CD8-positive, alpha-beta memory T cell (primary cell): ENCODE measurements at regions not wholly inside any gene's neighbourhood (a gene's known extent, or its start where the extent isn't known, plus 50 kb on each side); places are given as distances from the start of the nearest gene placed in this dataset.
"Not testable (repeated sequence)": the region's sequence is repeated elsewhere in the genome, so short reads cannot be mapped to it uniquely, and the experiment has no call there.

Experiments
- CTCF ChIA-PET: fragments of 350-600 bp; sonication (Branson Sonifier 250); formaldehyde crosslinking; loops from one replicate; lab custom pipeline; 2021; ENCODE audit warnings: antibody characterized with exemption; lab: Charles Lee
- POLR2A ChIA-PET: fragments of 350-600 bp; sonication (Branson Sonifier 250); formaldehyde crosslinking; loops from one replicate; lab custom pipeline; 2021; ENCODE audit warnings: antibody characterized with exemption; lab: Charles Lee
- DNase-seq, 5 donors: peaks; one replicate each; pipeline versions ENCODE4 v3.0.0 to v3.0.0-alpha.2; 2020 to 2022; ENCODE audit warnings: mixed read lengths in 1 of 5
- H3K27ac ChIP-seq: one replicate; pipeline ENCODE4 v1.7.0; 2013; ENCODE audit warnings: low read depth, mild to moderate bottlenecking, low read length, moderate library complexity
- H3K27me3 ChIP-seq: 2 replicates; pipeline ENCODE4 v1.7.0; 2013; ENCODE audit warnings: low read length, mild to moderate bottlenecking; ENCODE audit not compliant: insufficient read depth, poor library complexity, severe bottlenecking
- H3K36me3 ChIP-seq: 2 replicates; pipeline ENCODE4 v1.7.0; 2013; ENCODE audit warnings: mild to moderate bottlenecking, low read length, moderate library complexity; ENCODE audit not compliant: insufficient read depth
- H3K4me1 ChIP-seq: 2 replicates; pipeline ENCODE4 v1.7.0; 2013; ENCODE audit warnings: mild to moderate bottlenecking, low read length, moderate library complexity; ENCODE audit not compliant: insufficient read depth
- H3K4me3 ChIP-seq: 2 replicates; pipeline ENCODE4 v1.7.0; 2013; ENCODE audit warnings: mild to moderate bottlenecking, low read length
- H3K9me3 ChIP-seq: 2 replicates; pipeline ENCODE4 v1.7.0; 2013; ENCODE audit warnings: mild to moderate bottlenecking, low read length
- H3K27ac Mint-ChIP-seq, 8 donors: one replicate each; pipeline ENCODE4 v1.8.0; 2020 to 2021; ENCODE audit warnings: mixed read lengths in 8 of 8, mild to moderate bottlenecking in 6 of 8, inconsistent platforms in 3 of 8, moderate library complexity in 3 of 8
- H3K27me3 Mint-ChIP-seq, 2 donors: one replicate each; pipeline ENCODE4 v1.8.0; 2020 to 2021; ENCODE audit warnings: mixed read lengths in 2 of 2, mild to moderate bottlenecking in 1 of 2, moderate library complexity in 1 of 2
- H3K36me3 Mint-ChIP-seq, 3 donors: one replicate each; pipeline ENCODE4 v1.8.0; 2020 to 2021; ENCODE audit warnings: mixed read lengths in 3 of 3, inconsistent platforms in 1 of 3, mild to moderate bottlenecking in 1 of 3
- H3K4me1 Mint-ChIP-seq, 3 donors: one replicate each; pipeline ENCODE4 v1.8.0; 2020 to 2021; ENCODE audit warnings: mixed read lengths in 3 of 3, inconsistent platforms in 1 of 3, mild to moderate bottlenecking in 1 of 3
- H3K4me3 Mint-ChIP-seq, 7 donors: one replicate each; pipeline ENCODE4 v1.8.0; 2020 to 2021; ENCODE audit warnings: mixed read lengths in 7 of 7, mild to moderate bottlenecking in 6 of 7, moderate library complexity in 4 of 7, inconsistent platforms in 2 of 7
- H3K9me3 Mint-ChIP-seq, 5 donors: one replicate each; pipeline ENCODE4 v1.8.0; 2020 to 2022; ENCODE audit warnings: mixed read lengths in 5 of 5, mild to moderate bottlenecking in 3 of 5, moderate library complexity in 2 of 5, inconsistent platforms in 1 of 5

DNA sequence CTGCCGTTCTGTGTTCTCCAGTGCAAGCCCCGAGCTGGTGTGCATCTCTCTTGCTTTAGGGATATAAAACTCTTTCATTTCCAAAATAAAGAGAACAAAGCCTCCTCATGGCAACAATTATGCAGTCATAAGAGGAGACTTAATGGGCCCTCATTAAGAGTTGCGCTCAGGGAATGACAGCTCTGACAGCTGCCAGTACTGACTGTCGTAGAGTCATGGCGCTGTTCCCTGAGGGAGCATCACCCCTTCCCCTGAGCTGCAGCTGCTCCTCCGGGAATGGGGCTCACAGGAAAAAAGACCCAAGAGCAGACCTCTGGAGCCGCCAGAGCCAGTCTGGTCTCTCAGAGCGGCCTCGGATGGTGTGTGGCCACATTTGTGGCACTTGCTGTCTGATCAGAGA, 160.3 kb downstream of the TRIM43 start:
- H3K4me3 Mint-ChIP-seq, DNase-seq, H3K9me3 Mint-ChIP-seq, H3K27me3 ChIP-seq, H3K4me3 ChIP-seq, H3K27ac ChIP-seq, POLR2A ChIA-PET, H3K4me1 ChIP-seq, H3K4me1 Mint-ChIP-seq, H3K36me3 Mint-ChIP-seq, H3K9me3 ChIP-seq, H3K36me3 ChIP-seq, CTCF ChIA-PET, H3K27ac Mint-ChIP-seq: not testable (repeated sequence)
- H3K27me3 Mint-ChIP-seq: peaks cover 12 to 22% of the 10 kb centered on the region in 2 donors

DNA sequence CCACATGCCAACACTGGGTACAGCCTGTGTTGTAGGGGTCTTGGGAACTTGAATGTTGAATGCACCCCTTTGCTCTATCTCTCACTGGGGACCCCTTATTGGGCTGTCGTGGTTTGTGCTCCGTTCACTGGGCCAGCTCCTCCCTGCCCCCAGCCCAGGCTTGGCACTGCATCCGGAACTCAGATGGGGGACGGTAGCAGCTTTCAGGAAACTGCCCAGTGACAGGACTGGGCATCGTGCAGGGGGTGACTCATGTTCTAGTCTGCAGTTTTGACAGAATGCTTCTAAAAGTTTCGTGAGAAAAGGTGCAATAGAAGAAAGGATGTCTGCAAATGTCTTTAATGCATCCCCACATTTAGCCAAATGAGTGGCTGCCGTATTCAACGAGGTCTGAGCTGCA, 162.0 kb downstream of the TRIM43 start:
- POLR2A ChIA-PET, H3K27me3 ChIP-seq, H3K4me3 ChIP-seq, H3K36me3 Mint-ChIP-seq, CTCF ChIA-PET, H3K27ac Mint-ChIP-seq, H3K4me1 ChIP-seq, H3K36me3 ChIP-seq, H3K9me3 Mint-ChIP-seq, H3K4me3 Mint-ChIP-seq, H3K27ac ChIP-seq, H3K4me1 Mint-ChIP-seq, DNase-seq, H3K9me3 ChIP-seq: not testable (repeated sequence)
- H3K27me3 Mint-ChIP-seq: peaks cover 8 to 13% of the 10 kb centered on the region in 2 donors

DNA sequence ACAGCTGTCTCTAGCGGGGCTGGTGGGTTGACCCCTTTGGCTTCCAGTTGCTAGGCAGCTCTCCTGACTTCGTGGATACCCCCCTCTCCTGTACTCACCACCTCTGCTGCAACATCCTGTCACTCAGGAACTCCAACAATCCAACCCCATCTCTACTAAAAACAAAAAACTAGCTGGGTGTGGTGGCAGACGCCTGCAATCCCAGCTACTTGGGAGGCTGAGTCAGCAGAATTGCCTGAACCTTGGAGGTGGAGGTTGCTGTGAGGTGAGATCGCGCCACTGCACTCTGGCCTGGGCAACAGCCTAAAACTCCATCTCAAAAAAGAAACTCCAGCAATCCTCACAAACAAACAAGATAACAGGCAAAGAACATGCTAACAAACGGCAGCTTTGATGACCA, 162.4 kb downstream of the TRIM43 start:
- H3K36me3 Mint-ChIP-seq, H3K4me1 Mint-ChIP-seq, H3K4me3 Mint-ChIP-seq, DNase-seq, H3K27ac ChIP-seq, H3K4me1 ChIP-seq, CTCF ChIA-PET, H3K27me3 ChIP-seq, H3K4me3 ChIP-seq, H3K9me3 Mint-ChIP-seq, H3K27ac Mint-ChIP-seq, POLR2A ChIA-PET, H3K36me3 ChIP-seq, H3K9me3 ChIP-seq: not testable (repeated sequence)
- peaks cover 8 to 13% of the 10 kb centered on the region in 2 donors for H3K27me3 Mint-ChIP-seq

DNA sequence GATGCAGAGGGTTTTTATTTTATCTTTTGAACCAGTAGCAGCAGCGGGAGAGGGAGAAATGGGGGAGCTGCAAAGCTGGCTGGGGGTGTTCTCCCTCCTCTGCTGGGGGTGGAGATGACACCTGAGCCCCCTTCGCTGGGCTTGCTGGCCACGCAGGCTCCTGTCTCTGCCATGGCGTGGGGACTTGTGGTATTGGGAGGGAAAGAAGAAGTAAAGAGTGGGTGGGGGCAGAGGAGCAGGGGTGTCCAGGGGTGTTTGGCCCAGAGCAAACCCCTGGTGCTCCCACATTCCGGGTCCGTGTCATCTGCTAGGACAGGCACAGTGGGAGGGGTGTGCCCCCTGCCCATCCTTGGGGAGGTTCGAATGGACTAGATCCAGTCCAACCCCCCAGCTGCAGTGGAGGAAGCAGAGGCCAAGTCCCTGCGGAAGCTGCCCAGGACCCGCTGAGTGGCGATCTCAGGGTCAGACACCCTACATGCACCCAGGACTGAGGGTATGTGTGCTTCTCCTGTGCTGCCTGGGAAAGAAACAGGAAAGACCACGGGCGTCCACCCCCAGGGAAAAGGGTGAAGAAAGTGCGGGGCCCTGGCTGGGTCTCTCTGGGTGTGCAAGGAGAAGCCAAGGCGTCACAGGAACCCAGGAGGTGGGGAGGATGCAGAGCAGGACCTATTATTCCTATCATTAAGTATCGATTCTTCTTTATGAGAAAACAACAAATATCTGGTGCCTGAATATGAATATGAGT, 163.2 kb downstream of the TRIM43 start:
- H3K4me3 Mint-ChIP-seq, CTCF ChIA-PET, H3K4me3 ChIP-seq, H3K4me1 Mint-ChIP-seq, H3K4me1 ChIP-seq, H3K27me3 ChIP-seq, H3K9me3 ChIP-seq, H3K9me3 Mint-ChIP-seq, H3K36me3 Mint-ChIP-seq, H3K36me3 ChIP-seq, POLR2A ChIA-PET, H3K27ac Mint-ChIP-seq, DNase-seq, H3K27ac ChIP-seq: not testable (repeated sequence)
- H3K27me3 Mint-ChIP-seq: peaks cover 8 to 13% of the 10 kb centered on the region in 2 donors

DNA sequence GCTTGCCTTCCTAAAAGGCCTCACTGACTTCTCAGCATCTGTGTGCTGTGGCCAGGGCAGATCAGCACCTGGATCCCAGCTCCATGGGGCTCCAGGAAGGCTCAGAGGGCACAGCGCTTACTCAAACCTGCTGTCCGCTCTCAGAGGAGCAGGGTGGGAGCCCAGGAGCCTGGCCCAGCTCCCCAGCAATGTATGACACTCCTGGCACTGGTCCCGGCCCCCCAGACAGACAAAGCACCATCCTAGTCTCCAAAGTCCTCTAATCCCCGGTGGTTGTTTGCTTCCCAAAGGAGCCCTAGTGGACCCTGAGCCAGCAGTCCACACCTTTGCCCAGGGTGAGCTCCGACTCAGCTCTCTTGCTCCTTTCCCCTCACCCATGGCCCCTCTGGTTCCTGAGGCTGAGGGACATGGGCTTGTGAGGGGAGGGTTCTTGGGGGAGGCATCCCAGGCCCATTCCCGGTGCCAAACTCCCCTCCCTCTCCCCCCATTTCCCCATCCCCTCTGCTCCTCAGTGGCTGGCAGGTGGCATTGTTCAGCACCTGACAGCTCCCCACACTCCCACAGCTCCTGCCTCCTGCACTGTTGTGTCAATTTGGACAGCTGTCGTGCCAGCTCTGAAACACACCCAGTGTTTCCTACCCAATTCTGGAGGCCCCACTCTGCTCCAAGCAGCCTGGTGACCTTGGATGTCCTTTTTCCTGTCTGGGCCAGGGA, 164.3 kb downstream of the TRIM43 start:
- H3K27ac Mint-ChIP-seq, H3K36me3 ChIP-seq, H3K36me3 Mint-ChIP-seq, H3K27ac ChIP-seq, H3K4me3 ChIP-seq, CTCF ChIA-PET, DNase-seq, H3K9me3 ChIP-seq, H3K4me3 Mint-ChIP-seq, H3K4me1 Mint-ChIP-seq, POLR2A ChIA-PET, H3K27me3 ChIP-seq, H3K9me3 Mint-ChIP-seq, H3K4me1 ChIP-seq: not testable (repeated sequence)
- H3K27me3 Mint-ChIP-seq: peaks cover 6 to 11% of the 10 kb centered on the region in 2 donors

DNA sequence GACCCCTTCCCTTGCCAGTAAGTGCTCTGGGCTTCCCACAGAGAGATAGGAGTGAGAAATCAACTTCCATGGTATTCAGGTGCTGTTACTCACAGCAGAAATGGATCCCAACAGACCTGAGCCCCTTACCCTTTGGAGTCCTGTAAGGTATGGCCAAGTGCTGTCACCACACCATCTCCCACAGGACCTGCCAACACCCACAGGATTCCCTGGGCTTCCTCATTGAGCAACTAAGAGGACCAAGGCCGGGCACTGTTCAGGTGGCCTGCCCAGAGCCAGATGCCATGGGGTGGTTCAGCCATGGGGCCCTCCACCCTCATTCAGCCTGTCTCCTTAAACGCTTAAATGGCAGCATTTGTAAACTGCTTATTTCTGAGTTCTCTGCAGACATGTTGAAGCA, 166.2 kb downstream of the TRIM43 start:
- peaks cover 3 to 4% of the 10 kb centered on the region in 2 donors for H3K27me3 Mint-ChIP-seq
- H3K36me3 ChIP-seq: no peaks in the 10 kb centered on the region
- H3K4me3 ChIP-seq: no peak overlapping the region
- H3K9me3 Mint-ChIP-seq: no peaks in the 10 kb centered on the region
- H3K27me3 ChIP-seq: no peaks in the 10 kb centered on the region
- no peaks in the 10 kb centered on the region for H3K9me3 ChIP-seq
- no peak overlapping the region for H3K27ac Mint-ChIP-seq
- no peak overlapping the region for H3K27ac ChIP-seq
- H3K4me1 ChIP-seq: no peaks in the 10 kb centered on the region
- DNase-seq: no peak
- CTCF ChIA-PET: no interaction called here
- POLR2A ChIA-PET: no interaction called here
- H3K4me3 Mint-ChIP-seq: no peak overlapping the region
- no peaks in the 10 kb centered on the region for H3K4me1 Mint-ChIP-seq
- H3K36me3 Mint-ChIP-seq: no peaks in the 10 kb centered on the region

DNA sequence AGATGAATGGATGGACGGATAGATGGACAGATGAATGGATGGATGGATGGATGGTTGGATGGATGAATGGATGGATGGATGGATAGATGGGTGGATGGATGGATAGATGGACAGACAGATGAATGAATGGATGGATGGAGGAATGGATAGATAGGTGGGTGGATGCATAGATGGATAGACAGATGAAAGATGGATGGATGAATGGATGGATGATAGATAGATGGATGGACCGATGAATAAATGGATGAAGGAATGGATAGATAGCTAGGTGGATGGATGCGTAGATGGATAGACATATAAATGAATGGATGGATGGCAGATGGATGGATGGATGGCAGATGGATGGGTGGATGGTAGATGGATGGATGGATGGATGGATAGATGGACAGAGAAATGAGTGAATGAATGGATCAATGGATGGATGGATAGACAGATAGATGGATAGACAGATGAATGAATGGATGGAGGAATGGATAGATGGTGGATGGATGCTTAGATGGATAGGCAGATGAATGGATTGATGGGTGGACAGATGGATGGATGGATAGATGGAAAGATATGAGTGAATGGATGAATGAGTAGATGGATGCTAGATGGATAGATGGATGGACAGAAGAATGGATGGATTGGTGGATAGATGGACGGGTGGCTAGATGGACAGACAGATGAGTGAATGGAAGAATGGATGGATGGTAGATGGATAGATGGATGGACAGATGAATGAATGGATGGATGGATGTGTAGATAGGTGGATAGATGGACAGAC, 167.9 kb downstream of the TRIM43 start:
- Mint-ChIP-seq H3K4me3 (no peak overlapping the region), H3K27me3 (peaks cover 1 to 3% of the 10 kb centered on the region in 2 donors), H3K9me3 (no peaks in the 10 kb centered on the region), H3K4me1 (no peaks in the 10 kb centered on the region), H3K27ac (no peak overlapping the region), H3K36me3 (no peaks in the 10 kb centered on the region)
- Histone ChIP-seq H3K27me3 (no peaks in the 10 kb centered on the region), H3K9me3 (no peaks in the 10 kb centered on the region), H3K36me3 (no peaks in the 10 kb centered on the region), H3K4me1 (no peaks in the 10 kb centered on the region), H3K27ac (no peak overlapping the region), H3K4me3 (no peak overlapping the region)
- DNase-seq: no peak
- ChIA-PET POLR2A (no interaction called here), CTCF (no interaction called here)

DNA sequence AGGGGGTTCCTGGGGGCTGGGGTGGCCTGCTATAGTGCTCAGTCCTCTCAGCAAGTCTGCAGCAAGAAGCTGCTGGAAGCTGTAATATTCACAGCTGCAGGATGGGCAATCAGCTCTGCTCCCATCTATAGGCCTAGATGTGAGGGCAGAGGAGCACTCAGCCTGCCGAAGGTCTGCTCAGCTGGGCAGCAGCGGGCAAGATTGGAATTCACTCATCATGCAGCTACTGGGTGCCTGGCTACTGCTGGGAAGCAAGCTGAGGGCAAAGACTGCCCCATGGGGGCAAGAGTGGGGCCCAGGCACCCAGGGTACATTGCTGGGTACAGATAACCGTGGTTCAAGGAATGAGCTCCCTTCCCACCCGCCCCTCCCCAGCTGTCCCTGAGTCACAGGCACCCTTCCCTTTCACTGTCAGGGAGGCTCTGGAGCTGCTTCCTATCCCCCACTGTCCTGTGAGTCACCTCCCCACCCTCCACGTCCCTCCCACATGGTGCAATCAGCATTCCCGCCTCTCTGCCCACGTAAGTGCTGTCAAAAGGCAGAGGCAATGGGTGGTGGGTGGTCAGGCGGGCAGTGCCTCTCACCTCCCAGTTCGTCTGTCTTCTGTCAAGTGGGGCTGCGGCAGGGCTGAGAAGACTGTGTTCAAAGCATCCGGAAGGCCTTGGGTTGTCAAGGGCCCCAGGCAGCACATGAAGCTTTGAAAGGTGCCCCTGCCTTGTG, 169.2 kb downstream of the TRIM43 start:
- Histone ChIP-seq H3K36me3 (no peaks in the 10 kb centered on the region), H3K4me3 (no peak overlapping the region), H3K27me3 (no peaks in the 10 kb centered on the region), H3K4me1 (no peaks in the 10 kb centered on the region), H3K27ac (no peak overlapping the region), H3K9me3 (no peaks in the 10 kb centered on the region)
- Mint-ChIP-seq H3K4me3 (no peak overlapping the region), H3K9me3 (no peaks in the 10 kb centered on the region), H3K36me3 (no peaks in the 10 kb centered on the region), H3K27ac (no peak overlapping the region), H3K27me3 (peaks cover 1 to 3% of the 10 kb centered on the region in 2 donors), H3K4me1 (no peaks in the 10 kb centered on the region)
- ChIA-PET POLR2A (no interaction called here), CTCF (no interaction called here)
- no peak for DNase-seq
